Retinal pigment epithelial cell (primary cell): ENCODE measurements at regions not wholly inside any gene's neighbourhood (a gene's known extent, or its start where the extent isn't known, plus 50 kb on each side); places are given as distances from the start of the nearest gene placed in this dataset.

Experiments used
- DNase-seq: peaks from one replicate; pipeline ENCODE4 v3.0.0-alpha.2; 2010; ENCODE audit warnings: low read depth
- H3K4me3 ChIP-seq: 2 replicates; pipeline ENCODE4 v1.5.1; 2011; ENCODE audit warnings: mild to moderate bottlenecking, low read length, control low read depth, moderate library complexity
- TF ChIP-seq, protein P1 (sequence below): conservative IDR thresholded peaks from 2 replicates; pipeline ENCODE4 v1.5.1; 2011; ENCODE audit warnings: low read depth, low read length, control low read depth, inconsistent platforms

DNA sequence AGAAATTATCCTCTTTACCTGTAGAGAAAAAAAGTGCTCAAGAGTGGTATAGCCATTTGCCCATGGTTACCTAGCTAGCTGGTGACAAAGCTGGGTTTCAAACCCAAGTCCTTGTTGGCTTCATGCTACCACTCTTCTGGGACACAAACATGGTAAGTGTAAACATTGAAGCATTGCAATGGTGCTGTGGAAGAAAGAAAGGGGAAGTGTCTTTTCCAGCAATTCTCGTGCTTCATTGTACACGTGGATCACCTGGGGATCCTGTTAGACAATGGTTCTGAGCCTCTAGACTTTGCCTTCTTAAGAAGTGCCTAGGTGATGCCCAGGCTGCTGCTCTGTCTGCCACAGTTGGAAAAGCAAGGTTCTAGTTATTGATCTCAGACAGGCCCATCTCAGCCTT, 134.8 kb upstream of the CTNNB1 start:
- no peak overlapping the region for H3K4me3 ChIP-seq
- DNase-seq: no peak
- TF ChIP-seq, protein P1, sequence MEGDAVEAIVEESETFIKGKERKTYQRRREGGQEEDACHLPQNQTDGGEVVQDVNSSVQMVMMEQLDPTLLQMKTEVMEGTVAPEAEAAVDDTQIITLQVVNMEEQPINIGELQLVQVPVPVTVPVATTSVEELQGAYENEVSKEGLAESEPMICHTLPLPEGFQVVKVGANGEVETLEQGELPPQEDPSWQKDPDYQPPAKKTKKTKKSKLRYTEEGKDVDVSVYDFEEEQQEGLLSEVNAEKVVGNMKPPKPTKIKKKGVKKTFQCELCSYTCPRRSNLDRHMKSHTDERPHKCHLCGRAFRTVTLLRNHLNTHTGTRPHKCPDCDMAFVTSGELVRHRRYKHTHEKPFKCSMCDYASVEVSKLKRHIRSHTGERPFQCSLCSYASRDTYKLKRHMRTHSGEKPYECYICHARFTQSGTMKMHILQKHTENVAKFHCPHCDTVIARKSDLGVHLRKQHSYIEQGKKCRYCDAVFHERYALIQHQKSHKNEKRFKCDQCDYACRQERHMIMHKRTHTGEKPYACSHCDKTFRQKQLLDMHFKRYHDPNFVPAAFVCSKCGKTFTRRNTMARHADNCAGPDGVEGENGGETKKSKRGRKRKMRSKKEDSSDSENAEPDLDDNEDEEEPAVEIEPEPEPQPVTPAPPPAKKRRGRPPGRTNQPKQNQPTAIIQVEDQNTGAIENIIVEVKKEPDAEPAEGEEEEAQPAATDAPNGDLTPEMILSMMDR: no peak

DNA sequence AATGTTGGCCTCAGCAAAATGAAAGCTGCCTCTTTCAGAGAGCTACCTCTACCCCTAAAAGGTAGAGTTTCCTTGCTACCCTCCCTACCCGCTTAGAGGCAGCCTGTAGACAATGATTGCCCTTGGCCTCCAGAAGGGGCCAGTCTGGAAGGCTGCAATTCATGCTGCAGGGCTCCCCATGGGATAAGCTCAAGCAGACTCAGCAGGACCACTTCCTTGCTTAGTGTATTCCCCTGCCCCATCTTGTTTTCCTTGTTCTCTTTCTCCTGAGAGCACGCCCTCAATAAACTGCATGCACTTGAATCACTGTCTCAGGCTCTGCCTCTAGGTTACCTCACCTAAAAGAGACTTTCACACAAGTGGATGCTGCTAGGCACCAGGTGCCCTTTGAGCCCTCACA, 134.0 kb upstream of the CTNNB1 start:
- no peak for DNase-seq
- H3K4me3 ChIP-seq: no peak overlapping the region
- TF ChIP-seq, protein P1: no peak

DNA sequence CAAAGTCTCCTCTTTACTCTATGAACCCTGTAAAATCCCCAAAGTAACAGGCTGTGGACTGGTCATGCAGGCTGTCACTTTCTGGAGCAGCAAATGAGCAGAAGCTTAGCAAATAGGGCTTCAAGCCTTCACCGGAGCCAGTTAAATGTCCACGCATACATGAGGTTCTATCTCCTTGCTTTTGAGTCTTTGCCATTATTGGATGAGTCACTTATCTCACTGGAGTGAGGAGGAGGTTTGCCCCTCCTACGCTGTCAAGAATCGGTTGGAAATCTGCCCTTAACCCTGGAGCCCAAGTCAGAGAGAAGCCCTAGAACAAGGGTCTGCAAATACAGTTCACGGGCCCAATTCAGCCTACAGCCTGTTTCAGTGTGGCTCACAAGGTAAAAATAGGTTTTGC, 126.1 kb upstream of the CTNNB1 start:
- TF ChIP-seq, protein P1: no peak
- H3K4me3 ChIP-seq: no peak overlapping the region
- DNase-seq: no peak

DNA sequence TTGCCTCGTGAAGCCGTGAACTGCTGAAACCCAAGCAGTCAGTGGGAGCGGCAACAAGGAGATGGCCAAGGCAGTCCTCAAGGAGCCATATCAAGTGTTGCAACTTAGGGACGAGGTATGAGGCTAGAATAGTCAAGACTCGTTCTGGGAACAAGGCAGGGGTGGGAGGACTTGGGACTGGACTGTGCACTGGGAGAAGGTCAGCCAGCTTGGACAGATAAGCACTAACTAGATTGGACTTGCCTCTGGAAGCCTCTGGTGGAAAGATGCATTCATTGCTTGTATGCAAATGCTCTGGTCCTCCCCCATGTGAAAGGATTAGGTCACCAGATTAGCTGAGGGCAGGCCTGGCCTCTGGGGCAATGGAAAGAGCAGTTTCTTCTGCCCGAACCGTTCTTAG, 123.3 kb upstream of the CTNNB1 start:
- TF ChIP-seq, protein P1: no peak
- H3K4me3 ChIP-seq: no peak overlapping the region
- no peak for DNase-seq

DNA sequence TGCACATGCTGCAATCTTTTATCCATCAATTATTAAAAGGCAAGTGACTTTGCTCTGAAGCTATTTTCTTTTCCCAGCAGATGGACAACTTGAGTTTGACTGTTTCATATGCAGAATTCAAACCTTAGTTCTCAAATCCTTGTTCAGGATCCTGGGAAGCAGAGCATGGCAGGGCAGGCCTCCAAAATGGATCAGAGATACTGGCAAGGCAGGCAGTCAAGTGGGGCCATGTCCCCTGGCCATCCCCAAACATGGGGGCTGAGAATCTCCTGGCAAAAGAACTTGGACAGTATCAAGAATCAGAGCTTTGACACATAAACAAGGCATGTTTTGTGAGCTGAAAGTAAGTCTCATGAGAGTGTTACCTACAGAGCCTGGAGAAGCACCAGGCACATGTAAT, 122.9 kb upstream of the CTNNB1 start:
- no peak overlapping the region for H3K4me3 ChIP-seq
- no peak for DNase-seq
- TF ChIP-seq, protein P1: no peak

DNA sequence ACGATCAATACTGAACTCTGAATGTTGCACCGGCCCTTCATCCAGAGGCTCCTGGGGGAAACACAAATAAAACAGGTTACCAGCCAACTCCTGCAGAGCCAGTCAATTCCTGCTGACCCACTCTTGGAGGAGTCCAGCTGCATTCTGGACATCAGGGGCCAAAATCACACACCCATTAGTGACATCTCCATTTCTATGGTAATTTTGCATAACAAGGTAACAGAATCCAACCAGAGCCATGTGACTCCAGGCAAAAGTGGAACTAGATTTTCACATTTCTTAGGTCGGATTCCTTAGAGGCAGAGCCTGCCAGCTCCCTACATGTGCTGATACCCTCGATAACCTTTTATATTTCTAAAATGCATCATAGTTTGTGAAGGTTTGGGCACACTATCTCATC, 119.2 kb upstream of the CTNNB1 start:
- H3K4me3 ChIP-seq: no peak overlapping the region
- DNase-seq: no peak
- TF ChIP-seq, protein P1: no peak

DNA sequence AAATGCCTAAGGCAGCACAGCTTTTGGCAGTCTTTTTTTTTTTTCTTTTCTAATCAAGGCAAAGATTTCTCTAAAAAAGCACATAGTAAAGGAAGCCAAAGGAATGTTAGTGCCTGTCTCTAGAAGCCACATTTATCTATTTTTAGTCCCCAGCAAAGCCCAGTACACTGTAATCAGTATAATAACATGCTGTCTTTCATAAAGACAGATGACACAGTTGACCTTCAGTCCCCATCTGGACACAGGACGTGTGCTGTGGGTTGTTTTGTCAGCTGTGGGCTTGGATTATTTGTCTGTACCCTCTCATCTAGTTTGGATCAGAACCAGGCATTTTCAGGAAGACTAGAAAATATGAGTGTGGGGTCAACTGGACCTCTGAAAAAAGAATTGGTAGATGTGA, 110.4 kb upstream of the CTNNB1 start:
- no peak overlapping the region for H3K4me3 ChIP-seq
- TF ChIP-seq, protein P1: no peak
- DNase-seq: no peak
